DND-41 (cell line): ENCODE measurements at regions not wholly inside any gene's neighbourhood (a gene's known extent, or its start where the extent isn't known, plus 50 kb on each side); places are given as distances from the start of the nearest gene placed in this dataset.

ENCODE experiments used
- ATAC-seq: fragments of 200-7000 bp; cut with Tn5 transposase; 3 replicates; pipeline ENCODE4 v1.9.1; 2021; ENCODE audit warnings: low read depth; ENCODE audit not compliant: insufficient read depth
- DNase-seq: peaks from one replicate; pipeline ENCODE4 v3.0.0-alpha.2; 2020
- H2AFZ ChIP-seq: 2 replicates; pipeline ENCODE4 v1.6.0; 2012; ENCODE audit warnings: low read depth, low read length
- H3K27ac ChIP-seq: 2 replicates; pipeline ENCODE4 v1.5.1; 2012; ENCODE audit warnings: low read length, inconsistent platforms
- H3K27me3 ChIP-seq: fragments of 200-600 bp; sonication (generic); 2 replicates; pipeline ENCODE4 v1.6.0; 2012; ENCODE audit warnings: low read length, mild to moderate bottlenecking, inconsistent platforms; ENCODE audit not compliant: insufficient read depth, poor library complexity
- H3K36me3 ChIP-seq: 2 replicates; pipeline ENCODE4 v1.5.1; 2012; ENCODE audit warnings: low read length, inconsistent platforms; ENCODE audit not compliant: insufficient read depth
- H3K4me1 ChIP-seq: 2 replicates; pipeline ENCODE4 v1.5.1; 2012; ENCODE audit warnings: mild to moderate bottlenecking, low read length; ENCODE audit not compliant: insufficient read depth
- H3K4me2 ChIP-seq: 2 replicates; pipeline ENCODE4 v1.6.0; 2012; ENCODE audit warnings: mild to moderate bottlenecking, moderate library complexity, low read length, inconsistent platforms; ENCODE audit not compliant: insufficient read depth
- H3K4me3 ChIP-seq, 2 experiments: fragments of 200-600 bp in 1 of 2; shearing (Covaris generic) in 1 of 2; 2 replicates each; pipeline ENCODE4 v1.5.1; 2012 to 2016; ENCODE audit warnings: inconsistent platforms in 2 of 2, low read length in 2 of 2, mild to moderate bottlenecking in 2 of 2, low read depth in 1 of 2, moderate library complexity in 1 of 2
- H3K79me2 ChIP-seq: 2 replicates; pipeline ENCODE4 v1.6.0; 2012; ENCODE audit warnings: low read length, inconsistent platforms; ENCODE audit not compliant: insufficient read depth
- H3K9ac ChIP-seq: 2 replicates; pipeline ENCODE4 v1.6.0; 2012; ENCODE audit warnings: low read depth, mild to moderate bottlenecking, inconsistent platforms, low read length, moderate library complexity
- H3K9me3 ChIP-seq: 2 replicates; pipeline ENCODE4 v1.5.1; 2012; ENCODE audit warnings: low read length, moderate library complexity, mild to moderate bottlenecking, inconsistent platforms; ENCODE audit not compliant: insufficient read depth, severe bottlenecking
- H4K20me1 ChIP-seq: 2 replicates; pipeline ENCODE4 v1.6.0; 2012; ENCODE audit warnings: low read length; ENCODE audit not compliant: insufficient read depth
- CTCF ChIP-seq: IDR thresholded peaks from 2 replicates; pipeline ENCODE4 v1.5.1; 2012; ENCODE audit warnings: borderline replicate concordance, low read length, moderate library complexity, mild to moderate bottlenecking; ENCODE audit not compliant: poor library complexity, severe bottlenecking; ENCODE audit errors: extremely low read depth
- EZH2 ChIP-seq: IDR thresholded peaks from 3 replicates; pipeline ENCODE4 v1.6.1; 2012; ENCODE audit warnings: borderline replicate concordance, low read depth, mild to moderate bottlenecking, moderate library complexity, low read length, inconsistent platforms; ENCODE audit not compliant: severe bottlenecking

- Histone ChIP-seq H3K9ac (no peak overlapping the region), H4K20me1 (no peaks in the 10 kb centered on the region), H3K36me3 (no peaks in the 10 kb centered on the region), H3K27ac (no peak overlapping the region), H3K9me3 (no peaks in the 10 kb centered on the region), H3K79me2 (no peaks in the 10 kb centered on the region), H2AFZ (no peak overlapping the region), H3K4me1 (no peaks in the 10 kb centered on the region), H3K27me3 (no peaks in the 10 kb centered on the region), H3K4me3 (no peak overlapping the region), H3K4me2 (no peak overlapping the region)
- ATAC-seq (no peak), DNase-seq (no peak)
- no peak for TF ChIP-seq CTCF
- no peak for TF ChIP-seq EZH2
Observed at GRCh38 chr5:116769470-116769869, 194.8 kb upstream of the SEMA6A start.

- H2AFZ ChIP-seq, result no peak overlapping the region
- H3K79me2 ChIP-seq, result no peaks in the 10 kb centered on the region
- no peaks in the 10 kb centered on the region for H3K27me3 ChIP-seq
- H3K9me3 ChIP-seq, result no peaks in the 10 kb centered on the region
- H3K4me1 ChIP-seq, result no peaks in the 10 kb centered on the region
- H3K9ac ChIP-seq, result no peak overlapping the region
- no peak overlapping the region for H3K4me2 ChIP-seq
- no peak overlapping the region for H3K27ac ChIP-seq
- H4K20me1 ChIP-seq, result no peaks in the 10 kb centered on the region
- H3K36me3 ChIP-seq, result no peaks in the 10 kb centered on the region
- no peak for DNase-seq
- TF ChIP-seq EZH2 (no peak), CTCF (no peak)
- H3K4me3 ChIP-seq, result no peak overlapping the region
- no peak for ATAC-seq
Observed at GRCh38 chr5:116766470-116766947, 191.9 kb upstream of the SEMA6A start.

GRCh38 chr5:116765441-116765840 is 190.8 kb upstream of the SEMA6A start:
- ATAC-seq (no peak), DNase-seq (no peak)
- Histone ChIP-seq H3K36me3 (no peaks in the 10 kb centered on the region), H3K4me3 (no peak overlapping the region), H2AFZ (no peak overlapping the region), H3K4me2 (no peak overlapping the region), H3K9ac (no peak overlapping the region), H4K20me1 (no peaks in the 10 kb centered on the region), H3K27me3 (no peaks in the 10 kb centered on the region), H3K79me2 (no peaks in the 10 kb centered on the region), H3K27ac (no peak overlapping the region), H3K4me1 (no peaks in the 10 kb centered on the region), H3K9me3 (no peaks in the 10 kb centered on the region)
- TF ChIP-seq EZH2 (no peak), CTCF (no peak)

GRCh38 chr5:116764941-116765340 is 190.3 kb upstream of the SEMA6A start:
- TF ChIP-seq CTCF (no peak), EZH2 (no peak)
- no peaks in the 10 kb centered on the region for H3K4me1 ChIP-seq
- H3K9me3 ChIP-seq, result no peaks in the 10 kb centered on the region
- ATAC-seq, result no peak
- no peak overlapping the region for H2AFZ ChIP-seq
- DNase-seq, result no peak
- H3K79me2 ChIP-seq, result no peaks in the 10 kb centered on the region
- no peaks in the 10 kb centered on the region for H4K20me1 ChIP-seq
- no peak overlapping the region for H3K4me3 ChIP-seq
- no peaks in the 10 kb centered on the region for H3K36me3 ChIP-seq
- H3K4me2 ChIP-seq, result no peak overlapping the region
- no peak overlapping the region for H3K27ac ChIP-seq
- H3K9ac ChIP-seq, result no peak overlapping the region
- H3K27me3 ChIP-seq, result no peaks in the 10 kb centered on the region
